GM12874 (cell line): ENCODE measurements at regions not wholly inside any gene's neighbourhood (a gene's known extent, or its start where the extent isn't known, plus 50 kb on each side); places are given as distances from the start of the nearest gene placed in this dataset.

Experiments
- CTCF ChIP-seq: IDR thresholded peaks from 2 replicates; pipeline ENCODE4 v1.5.1; 2011; ENCODE audit warnings: low read depth, mild to moderate bottlenecking, control low read depth, low read length, moderate library complexity; ENCODE audit not compliant: insufficient read depth

- no peak for TF ChIP-seq CTCF
Observed at GRCh38 chr5:7955476-7955875, 86.5 kb downstream of the MTRR start.

- no peak for TF ChIP-seq CTCF
Observed at GRCh38 chr5:7957329-7957728, 88.4 kb downstream of the MTRR start.

GRCh38 chr5:7960142-7960541, 91.2 kb downstream of the MTRR start:
- TF ChIP-seq CTCF = no peak

- no peak for TF ChIP-seq CTCF
Observed at GRCh38 chr5:7961540-7961939, 92.6 kb downstream of the MTRR start.

- no peak for TF ChIP-seq CTCF
Observed at GRCh38 chr5:7970816-7971215, 101.9 kb downstream of the MTRR start.

- TF ChIP-seq CTCF = no peak
Observed at GRCh38 chr5:7976411-7977190, 107.7 kb downstream of the MTRR start.

GRCh38 chr5:7978114-7978513, 109.2 kb downstream of the MTRR start:
- TF ChIP-seq CTCF = no peak
